Frontal cortex (tissue), 3 donors: ENCODE measurements at regions not wholly inside any gene's neighbourhood (a gene's known extent, or its start where the extent isn't known, plus 50 kb on each side); places are given as distances from the start of the nearest gene placed in this dataset.

Source experiments
- DNase-seq, 2 donors: peaks; one replicate each; pipeline ENCODE4 v3.0.0; 2012; ENCODE audit warnings: low spot score in 2 of 2
- FAIRE-seq: peaks from 2 replicates; lab custom pipeline; 2012; peaks lifted over from hg19 to GRCh38; lab: Jason Lieb, UNC
- donor health status: control.
- donor health status: control.
- donor health status: control.

DNA sequence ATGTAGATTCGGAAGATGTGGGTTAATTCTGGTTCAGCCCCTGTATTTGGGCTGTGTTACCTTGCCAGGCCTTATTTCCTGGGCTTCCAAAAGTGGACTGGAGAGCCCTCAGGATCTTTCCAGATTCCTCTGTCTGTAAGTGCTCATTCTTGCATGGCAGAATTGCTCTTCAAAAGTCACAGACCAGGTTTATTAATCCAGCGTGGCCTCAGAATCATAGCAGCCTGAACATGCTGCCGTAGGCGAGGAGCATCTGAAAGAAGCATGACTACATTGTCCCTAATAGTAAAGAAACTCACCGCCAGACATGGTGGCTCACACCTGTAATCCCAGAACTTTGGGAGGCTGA, 307.8 kb downstream of the GADD45G start:
- DNase-seq = no peak
- FAIRE-seq = no peak

DNA sequence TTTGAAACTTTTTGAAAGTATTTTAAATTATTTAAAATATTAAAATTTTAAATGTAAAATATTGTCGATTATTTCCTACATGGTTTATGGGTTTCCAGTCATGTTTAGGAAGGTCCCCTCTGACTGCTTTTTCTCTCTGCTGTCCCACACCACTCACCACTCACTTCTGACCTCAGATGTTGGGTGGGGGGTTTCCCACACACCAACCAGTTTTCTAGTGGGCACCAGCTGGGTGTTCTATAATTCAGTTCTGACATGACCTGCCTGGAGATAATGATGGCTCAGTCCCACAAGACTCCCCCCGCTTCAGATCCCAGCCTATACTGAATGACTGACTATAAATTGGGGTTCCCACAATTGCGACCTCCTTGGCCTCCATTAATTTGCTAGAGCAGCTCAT, 310.4 kb downstream of the GADD45G start:
- FAIRE-seq = no peak
- DNase-seq = no peak

- no peak for FAIRE-seq
- DNase-seq = no peak
Observed at GRCh38 chr9:89916001-89916597, 311.3 kb downstream of the GADD45G start.

- DNase-seq (no peak), FAIRE-seq (no peak)
Observed at GRCh38 chr9:89917861-89918260, 313.0 kb downstream of the GADD45G start.

- DNase-seq = no peak
- no peak for FAIRE-seq
Observed at GRCh38 chr9:89919171-89919681, 314.4 kb downstream of the GADD45G start.

GRCh38 chr9:89920131-89920530, 315.3 kb downstream of the GADD45G start:
- DNase-seq = no peak

GRCh38 chr9:89920951-89921350, 316.1 kb downstream of the GADD45G start:
- no peak for FAIRE-seq
- DNase-seq = no peak

More at GRCh38 chr9:89920131-89920530, 315.3 kb downstream of the GADD45G start:
- FAIRE-seq = no peak

GRCh38 chr9:89922099-89922498, 317.3 kb downstream of the GADD45G start:
- DNase-seq = no peak
- FAIRE-seq = no peak

DNA sequence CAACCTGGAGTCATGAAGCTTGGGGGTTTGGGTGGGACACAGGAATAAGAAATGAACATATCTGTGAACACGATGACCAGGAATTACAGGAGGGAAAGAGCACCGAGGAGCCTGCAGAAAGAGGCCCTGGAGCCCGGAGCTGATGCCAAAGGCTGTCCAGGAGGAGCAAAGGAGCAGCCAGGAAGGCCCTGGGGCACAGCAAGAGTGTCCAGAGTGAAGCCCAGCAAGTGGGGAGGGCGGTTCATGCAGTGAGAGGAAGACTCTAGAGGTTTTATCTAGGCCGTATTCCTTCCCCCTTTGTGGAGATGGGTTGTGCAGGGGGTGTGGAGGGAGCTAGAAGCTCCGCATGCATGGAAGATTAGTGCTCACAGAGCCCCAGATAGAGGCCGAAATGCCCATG, 318.4 kb downstream of the GADD45G start:
- FAIRE-seq = no peak
- DNase-seq = no peak

DNA sequence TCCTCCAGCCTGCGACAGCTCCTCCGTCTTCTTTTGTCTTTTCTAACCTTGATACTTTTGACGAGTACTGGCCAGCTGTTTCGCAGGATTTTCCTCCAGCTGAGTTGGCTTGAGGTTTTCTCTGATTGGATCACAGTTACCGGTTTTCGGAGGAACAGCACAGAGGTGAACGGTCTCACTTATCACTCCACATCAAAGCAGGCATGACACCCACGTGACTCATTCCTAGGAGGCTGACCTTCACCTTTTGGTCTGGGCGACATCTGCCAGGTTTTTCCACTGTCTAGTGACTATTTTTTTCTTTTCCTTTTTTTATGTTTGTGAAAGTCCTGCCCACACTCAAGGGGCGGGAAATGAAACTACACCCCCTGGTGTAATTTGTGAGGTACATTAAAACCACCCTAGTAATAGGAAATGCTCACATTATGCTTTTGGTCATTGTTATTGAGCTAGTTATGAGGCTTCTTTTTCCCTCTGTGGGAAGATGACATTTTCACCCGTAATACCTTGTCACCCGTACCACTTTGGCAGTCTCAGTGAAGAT, 319.2 kb downstream of the GADD45G start:
- FAIRE-seq (no peak), DNase-seq (no peak)

DNA sequence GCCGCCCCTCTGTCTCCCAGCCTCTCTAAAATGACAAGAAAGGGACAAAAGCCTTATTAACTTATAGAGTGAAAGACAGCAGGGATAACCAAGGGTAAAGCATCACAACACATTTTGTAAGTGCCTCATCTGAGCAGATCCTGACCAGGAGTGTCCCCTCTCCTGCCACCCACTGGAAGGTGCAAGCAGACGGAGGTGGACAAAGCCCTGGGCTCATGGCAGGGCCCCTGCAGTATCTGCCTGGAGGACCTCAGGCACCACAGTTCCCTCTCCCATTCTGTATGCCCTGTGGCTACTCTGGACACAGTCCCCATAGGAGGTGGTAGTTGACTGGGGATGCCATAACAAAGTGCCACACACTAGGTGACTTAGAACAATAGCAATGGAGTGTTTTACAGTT, 319.8 kb downstream of the GADD45G start:
- DNase-seq (no peak), FAIRE-seq (no peak)

- FAIRE-seq (no peak), DNase-seq (no peak)
Observed at GRCh38 chr9:89926167-89926566, 321.4 kb downstream of the GADD45G start.

GRCh38 chr9:89926691-89927220, 321.9 kb downstream of the GADD45G start:
- DNase-seq (no peak), FAIRE-seq (no peak)

DNA sequence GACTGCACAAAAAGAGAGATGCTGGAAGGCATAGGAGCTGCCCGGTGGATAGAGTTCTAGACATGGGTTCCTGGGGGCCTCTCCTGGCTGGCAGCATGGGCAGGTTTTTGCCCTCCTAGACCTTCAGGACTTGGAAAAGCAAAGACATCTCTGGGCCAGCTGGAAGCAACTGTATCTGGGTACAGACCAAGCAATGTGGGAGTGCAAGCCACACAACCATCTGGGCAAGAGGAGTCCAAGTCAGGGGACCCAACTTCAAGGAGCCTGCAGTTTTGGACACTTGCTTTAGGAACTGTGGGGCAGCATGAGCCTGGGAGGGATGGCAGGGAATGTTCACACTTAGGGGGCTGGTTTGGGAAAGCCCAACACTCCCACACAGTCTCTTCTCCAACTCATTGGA, 323.3 kb downstream of the GADD45G start:
- DNase-seq = no peak
- FAIRE-seq = no peak

DNA sequence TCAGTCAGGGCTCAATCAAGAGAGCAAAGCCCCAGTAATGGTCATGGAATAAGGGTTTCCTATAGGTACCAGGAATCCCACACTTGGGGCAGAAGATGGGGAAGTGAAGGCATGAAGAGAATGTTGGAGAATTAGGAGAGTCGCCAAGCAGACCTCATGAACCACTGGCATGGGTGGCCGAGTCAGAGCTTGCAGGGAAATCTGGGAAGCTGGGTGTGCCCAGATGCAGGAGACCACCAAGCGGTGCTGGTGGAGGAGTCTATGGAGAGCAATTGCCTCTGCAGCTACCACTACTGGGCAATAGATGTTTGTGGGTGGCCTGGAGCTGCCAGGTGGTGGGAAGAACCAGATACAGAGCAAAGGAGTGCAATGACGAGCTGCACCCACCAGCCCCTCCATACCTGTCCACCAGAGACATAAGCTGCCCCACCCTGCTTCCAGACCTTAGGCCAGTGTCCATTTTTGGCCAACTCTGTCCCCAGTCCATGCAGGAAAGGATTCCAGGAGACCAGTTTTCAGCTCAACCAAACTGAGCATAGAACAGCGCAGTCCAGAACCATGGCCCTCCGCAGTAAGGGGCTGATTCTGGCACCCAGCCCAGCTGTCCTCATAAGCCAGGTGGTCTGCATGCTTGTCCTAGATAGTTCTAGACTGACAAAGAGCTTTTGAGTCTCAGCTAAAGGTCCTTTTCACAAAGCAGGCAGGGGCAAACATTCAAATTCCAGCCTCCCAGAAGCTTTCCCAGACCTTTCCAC, 323.9 kb downstream of the GADD45G start:
- no peak for DNase-seq
- no peak for FAIRE-seq

DNA sequence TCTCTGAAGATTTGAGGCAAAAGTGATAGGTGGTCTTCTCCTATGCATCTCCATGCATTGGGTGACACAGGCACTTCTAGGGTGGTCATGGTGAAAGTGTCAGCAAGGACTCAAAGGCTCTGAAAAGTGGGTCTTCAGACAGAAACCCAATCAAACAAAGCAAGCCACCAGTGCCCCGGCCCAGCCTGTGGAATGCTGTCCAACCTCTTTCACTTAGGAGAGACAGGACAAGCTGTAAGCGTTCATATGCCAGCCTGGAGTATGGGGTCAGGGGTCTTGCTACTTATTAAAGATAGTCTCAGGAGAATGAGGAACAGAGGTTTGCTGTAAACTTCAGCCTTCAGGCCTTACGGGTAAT, 324.5 kb downstream of the GADD45G start:
- DNase-seq (no peak), FAIRE-seq (no peak)

DNA sequence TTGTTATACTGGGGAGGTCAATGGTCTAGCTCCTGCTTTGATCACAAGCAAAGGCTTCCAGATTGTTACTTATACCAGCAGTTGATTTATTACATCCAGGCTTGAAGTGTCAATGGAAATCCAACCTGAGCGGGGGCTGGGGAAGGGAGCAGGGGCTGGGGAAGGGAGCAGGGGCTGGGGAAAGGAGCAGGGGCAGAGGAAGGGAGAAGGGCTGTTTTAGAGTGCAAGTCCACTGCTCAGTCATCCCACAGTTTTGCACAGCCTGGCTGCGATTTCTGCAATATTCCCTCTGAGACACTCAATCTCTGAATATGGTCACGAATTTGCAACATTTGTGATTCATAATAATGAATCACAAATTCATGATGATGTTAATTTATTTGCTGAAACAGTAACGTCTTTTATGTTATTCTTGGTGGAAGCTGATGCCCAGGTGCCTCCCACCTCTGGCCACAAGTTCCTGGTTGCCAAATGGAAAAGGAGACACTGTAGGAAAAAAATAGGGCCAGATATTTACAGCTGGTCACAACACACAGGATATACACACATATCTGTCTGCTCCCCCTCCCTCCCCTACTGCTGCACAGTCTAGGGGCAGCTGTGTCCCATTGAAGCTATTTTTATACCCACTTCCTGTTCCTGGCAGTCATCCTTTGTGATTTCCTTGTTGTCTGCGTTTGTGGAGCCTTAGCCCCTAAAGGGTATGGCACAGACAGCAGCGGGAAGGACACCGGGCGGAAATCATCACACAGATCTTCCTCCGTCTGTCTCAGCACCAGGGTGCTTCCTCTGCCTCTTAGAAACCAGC, 325.1 kb downstream of the GADD45G start:
- DNase-seq = no peak
- no peak for FAIRE-seq

DNA sequence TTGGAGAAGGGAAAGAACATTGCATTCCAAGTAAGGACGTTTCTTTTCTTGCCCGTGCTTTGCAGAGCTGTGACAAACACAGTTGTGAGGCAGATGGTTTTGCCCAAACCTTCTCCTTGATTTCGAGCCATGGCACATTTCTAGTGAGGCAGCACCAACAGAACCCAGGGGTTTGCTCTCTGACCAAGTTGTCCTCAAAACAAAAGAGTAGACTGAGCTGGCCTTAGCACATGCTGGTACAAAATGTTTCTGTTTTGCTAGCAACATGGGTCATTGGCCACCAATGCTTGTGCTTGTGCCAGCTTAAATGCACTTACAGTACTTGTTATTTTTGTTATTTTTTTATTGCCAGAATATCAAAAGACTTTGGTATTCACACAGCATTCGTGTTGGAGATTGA, 328.8 kb downstream of the GADD45G start:
- FAIRE-seq (no peak), DNase-seq (no peak)

GRCh38 chr9:89935115-89935514, 330.3 kb downstream of the GADD45G start:
- FAIRE-seq (no peak), DNase-seq (no peak)

- no peak for DNase-seq
- FAIRE-seq = no peak
Observed at GRCh38 chr9:89935801-89936200, 331.0 kb downstream of the GADD45G start.
